ENCODE measurements at regions not wholly inside any gene's neighbourhood (a gene's known extent, or its start where the extent isn't known, plus 50 kb on each side); places are given as distances from the start of the nearest gene placed in this dataset.

- H3K27ac Mint-ChIP-seq, result no peak overlapping the region
- H3K4me3 Mint-ChIP-seq, result no peak overlapping the region
- H3K36me3 Mint-ChIP-seq (ENCODE audit: low read depth), result no peaks in the 10 kb centered on the region
- H3K4me1 Mint-ChIP-seq, result peaks cover 22% of the 10 kb centered on the region
- no peaks in the 10 kb centered on the region for H3K9me3 Mint-ChIP-seq
- peaks cover 10% of the 10 kb centered on the region for H3K27me3 Mint-ChIP-seq (ENCODE audit: low read depth)
- no peak for TF ChIP-seq CTCF (IDR thresholded peaks at IDR 0.05; ENCODE audit: unreplicated experiment in 3 of 3)
Measured at GRCh38 chr18:10197097-10197496, 257.3 kb upstream of the APCDD1 start.

- Mint-ChIP-seq H3K27me3 (ENCODE audit: low read depth) (peaks cover 9% of the 10 kb centered on the region), H3K4me3 (no peak overlapping the region), H3K9me3 (no peaks in the 10 kb centered on the region), H3K4me1 (peaks cover 46% of the 10 kb centered on the region), H3K27ac (no peak overlapping the region), H3K36me3 (ENCODE audit: low read depth) (no peaks in the 10 kb centered on the region)
- TF ChIP-seq CTCF (IDR thresholded peaks at IDR 0.05; ENCODE audit: unreplicated experiment in 3 of 3), result no peak
Measured at GRCh38 chr18:10201226-10201625, 253.2 kb upstream of the APCDD1 start.

GRCh38 chr18:10201659-10202058, 252.8 kb upstream of the APCDD1 start:
- peaks cover 46% of the 10 kb centered on the region for H3K4me1 Mint-ChIP-seq
- no peaks in the 10 kb centered on the region for H3K36me3 Mint-ChIP-seq (ENCODE audit: low read depth)
- no peaks in the 10 kb centered on the region for H3K9me3 Mint-ChIP-seq
- no peak for TF ChIP-seq CTCF (IDR thresholded peaks at IDR 0.05; ENCODE audit: unreplicated experiment in 3 of 3)
- peak overlapping the region in 1 of 3 experiments; percentile 8 for H3K27ac Mint-ChIP-seq
- H3K27me3 Mint-ChIP-seq (ENCODE audit: low read depth), result peaks cover 12% of the 10 kb centered on the region
- H3K4me3 Mint-ChIP-seq, result no peak overlapping the region

GRCh38 chr18:10202845-10203321, 251.6 kb upstream of the APCDD1 start:
- H3K4me1 Mint-ChIP-seq, result peaks cover 44% of the 10 kb centered on the region
- peak overlapping the region in 1 of 3 experiments; percentile 45 for H3K27ac Mint-ChIP-seq
- peaks cover 12% of the 10 kb centered on the region for H3K27me3 Mint-ChIP-seq (ENCODE audit: low read depth)
- H3K9me3 Mint-ChIP-seq, result no peaks in the 10 kb centered on the region
- TF ChIP-seq CTCF (IDR thresholded peaks at IDR 0.05; ENCODE audit: unreplicated experiment in 3 of 3), result no peak
- H3K4me3 Mint-ChIP-seq, result no peak overlapping the region
- H3K36me3 Mint-ChIP-seq (ENCODE audit: low read depth), result no peaks in the 10 kb centered on the region

- Mint-ChIP-seq H3K36me3 (ENCODE audit: low read depth) (no peaks in the 10 kb centered on the region), H3K27ac (peak overlapping the region; percentile 22 to 64 (median 44)), H3K4me1 (peaks cover 45% of the 10 kb centered on the region), H3K27me3 (ENCODE audit: low read depth) (peaks cover 12% of the 10 kb centered on the region), H3K4me3 (no peak overlapping the region), H3K9me3 (no peaks in the 10 kb centered on the region)
- TF ChIP-seq CTCF (IDR thresholded peaks at IDR 0.05; ENCODE audit: unreplicated experiment in 3 of 3), result no peak
Measured at GRCh38 chr18:10205151-10205550, 249.3 kb upstream of the APCDD1 start.

- Mint-ChIP-seq H3K27ac (no peak overlapping the region), H3K9me3 (no peaks in the 10 kb centered on the region), H3K36me3 (ENCODE audit: low read depth) (no peaks in the 10 kb centered on the region), H3K4me1 (peaks cover 27% of the 10 kb centered on the region), H3K27me3 (ENCODE audit: low read depth) (peaks cover 9% of the 10 kb centered on the region), H3K4me3 (no peak overlapping the region)
- no peak for TF ChIP-seq CTCF (IDR thresholded peaks at IDR 0.05; ENCODE audit: unreplicated experiment in 3 of 3)
Measured at GRCh38 chr18:10207682-10208345, 246.6 kb upstream of the APCDD1 start.

Data from nephron (organoid).